Astrocyte of the hippocampus (primary cell): ENCODE measurements at regions not wholly inside any gene's neighbourhood (a gene's known extent, or its start where the extent isn't known, plus 50 kb on each side); places are given as distances from the start of the nearest gene placed in this dataset.
A peak's percentile ranks its signal among the peaks of the same experiment; 100 is the strongest.

Experiments
- DNase-seq: peaks from one replicate; pipeline ENCODE4 v3.0.0; 2011; ENCODE audit warnings: low read depth, low spot score

GRCh38 chr10:124287791-124288190 lies 130.9 kb downstream of the OAT start:
- DNase-seq = no peak

GRCh38 chr10:124287071-124287685 lies 131.5 kb downstream of the OAT start:
- DNase-seq = no peak

- DNase-seq = no peak
These were observed 132.1 kb downstream of the OAT start for GRCh38 chr10:124286621-124287020.

- DNase-seq = no peak
These were observed 132.9 kb downstream of the OAT start for GRCh38 chr10:124285587-124286527.

GRCh38 chr10:124283949-124284250 lies 134.8 kb downstream of the OAT start:
- no peak for DNase-seq

DNA sequence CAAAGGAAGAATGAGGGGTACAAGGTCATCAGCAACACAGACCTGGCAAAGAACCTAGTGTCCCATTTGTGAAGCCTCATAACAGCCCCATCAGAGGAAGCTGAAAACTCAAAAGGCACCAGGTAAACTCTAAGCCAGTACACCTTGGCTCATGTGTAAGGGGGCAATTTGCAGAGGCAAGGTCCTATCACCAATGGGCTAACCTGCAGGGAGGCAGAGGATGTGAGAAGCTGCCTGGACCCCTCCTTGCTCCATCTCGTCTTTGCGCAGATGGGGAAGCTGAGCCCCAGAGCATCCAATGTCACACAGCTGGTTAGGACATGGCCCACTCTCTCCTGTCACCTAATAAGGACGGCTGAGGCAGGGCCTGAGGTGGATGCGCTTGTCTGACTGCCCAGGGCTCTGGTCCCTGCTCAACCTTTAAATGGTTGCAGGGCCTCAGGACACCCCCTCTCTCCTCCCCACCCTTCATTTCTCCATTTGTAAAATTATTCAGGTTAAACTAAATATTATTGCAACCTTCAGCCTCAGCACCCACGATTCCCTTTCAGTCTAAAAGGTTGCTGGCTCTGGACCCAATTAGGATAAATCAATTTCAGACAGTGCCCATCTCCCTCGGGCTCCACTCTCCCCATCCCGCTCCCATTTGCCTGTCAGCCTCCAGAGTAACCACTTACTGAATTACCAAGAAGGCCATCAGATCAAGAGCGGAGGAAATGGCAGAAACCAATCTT lies 135.3 kb downstream of the OAT start:
- DNase-seq = no peak

- DNase-seq = no peak
These were observed 136.4 kb downstream of the OAT start for GRCh38 chr10:124282326-124282725.

DNA sequence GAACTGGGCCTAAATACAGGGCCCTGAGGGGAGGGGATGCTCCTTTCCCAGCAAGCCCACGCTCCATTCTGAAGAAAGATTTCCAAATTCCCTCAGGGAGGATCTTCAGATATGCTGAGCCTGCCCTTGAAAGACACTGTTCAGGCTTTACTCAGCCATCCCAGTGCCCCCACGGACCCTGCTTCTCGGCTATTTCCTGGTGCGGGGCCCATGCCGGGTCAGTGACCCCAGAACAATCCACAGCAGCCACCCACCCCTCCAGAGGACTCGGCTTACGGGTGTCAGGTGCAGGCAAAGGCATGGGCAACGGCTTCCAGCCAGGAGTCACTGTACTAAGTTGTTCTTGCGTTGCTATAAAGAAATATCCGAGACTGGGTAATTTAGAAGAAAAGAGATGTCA lies 137.1 kb downstream of the OAT start:
- DNase-seq = no peak

GRCh38 chr10:124280916-124281315 lies 137.8 kb downstream of the OAT start:
- no peak for DNase-seq

- DNase-seq = no peak
These were observed 138.8 kb downstream of the OAT start for GRCh38 chr10:124279882-124280281.

- no peak for DNase-seq
These were observed 139.4 kb downstream of the OAT start for GRCh38 chr10:124279298-124279697.

DNA sequence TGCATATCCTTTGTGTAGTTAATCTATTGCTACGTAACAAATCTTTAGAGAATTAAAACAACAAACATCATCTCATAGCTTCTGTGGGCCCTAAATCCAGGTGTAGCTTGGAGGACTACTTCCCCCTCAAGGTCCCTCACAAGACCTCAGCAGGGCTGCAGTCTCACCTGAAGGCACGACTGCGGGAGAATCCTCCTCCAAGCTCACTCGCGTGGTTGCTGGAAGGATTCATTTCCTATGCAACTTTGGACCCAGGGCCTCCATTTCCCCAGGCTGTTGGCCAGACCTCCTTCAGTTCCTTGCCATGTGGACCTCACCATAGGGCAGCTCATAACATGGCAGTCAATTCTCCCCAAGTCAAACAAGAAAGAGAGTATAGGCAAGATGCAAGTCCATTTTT lies 140.4 kb downstream of the OAT start:
- no peak for DNase-seq

GRCh38 chr10:124273141-124273540 lies 145.6 kb downstream of the OAT start:
- no peak for DNase-seq

GRCh38 chr10:124271676-124272075 lies 147.0 kb downstream of the OAT start:
- no peak for DNase-seq

DNA sequence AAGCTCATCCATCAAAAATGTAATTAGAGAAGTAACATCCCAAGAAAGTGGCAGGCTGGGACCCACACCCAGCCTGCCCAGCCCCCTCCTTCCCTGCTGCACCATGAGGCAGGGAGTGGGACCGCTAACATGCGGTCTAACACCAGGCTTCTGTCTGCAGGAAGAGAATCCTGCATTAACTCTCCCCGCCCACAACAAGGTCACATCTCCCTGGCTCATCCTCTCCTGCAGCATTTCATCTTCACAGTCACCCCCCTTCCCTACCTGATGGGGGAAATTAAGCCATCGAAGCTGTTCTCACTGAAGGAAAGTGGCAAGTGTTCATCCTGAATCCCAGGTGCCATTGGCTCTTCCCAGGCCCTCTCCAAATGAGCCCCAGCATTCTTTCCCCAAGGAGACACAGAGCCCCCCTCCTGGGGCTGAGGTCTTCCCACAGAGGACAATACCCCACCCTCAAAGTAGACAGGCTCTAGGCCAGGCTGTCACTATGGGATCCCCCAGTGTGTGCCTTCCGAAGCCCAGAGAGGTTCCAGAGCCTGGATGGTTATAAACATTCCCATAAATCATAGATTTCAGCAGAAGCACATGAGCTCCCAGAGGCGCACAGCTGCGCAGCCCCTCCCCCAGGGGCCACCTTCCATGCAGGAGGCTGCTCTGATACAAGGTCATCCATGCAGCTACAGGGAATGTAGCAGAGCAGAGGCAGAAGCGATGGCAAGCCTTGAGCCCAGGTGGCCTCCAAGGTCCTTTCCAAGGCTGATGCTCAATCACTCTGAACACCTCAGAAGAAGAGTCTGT lies 148.0 kb downstream of the OAT start:
- no peak for DNase-seq

DNA sequence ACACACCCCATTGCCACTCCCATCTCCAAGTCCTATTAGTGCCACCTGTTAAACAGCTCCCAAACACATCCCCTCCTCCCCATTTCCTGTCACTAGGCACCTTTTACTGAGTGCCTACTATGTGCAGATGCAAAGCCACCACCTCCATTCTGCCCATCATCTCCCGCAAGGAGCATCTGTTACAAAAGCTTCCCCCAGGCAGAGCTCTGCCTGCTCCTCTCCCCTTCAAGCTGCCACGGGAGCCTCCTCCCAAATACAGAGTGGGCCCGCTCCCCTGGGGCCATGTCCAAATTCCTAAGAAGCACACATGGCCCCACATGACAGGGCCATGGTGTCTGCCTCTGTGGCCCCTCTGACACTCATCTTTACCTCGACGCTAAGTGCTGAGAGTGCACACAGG lies 149.7 kb downstream of the OAT start:
- DNase-seq = no peak

DNA sequence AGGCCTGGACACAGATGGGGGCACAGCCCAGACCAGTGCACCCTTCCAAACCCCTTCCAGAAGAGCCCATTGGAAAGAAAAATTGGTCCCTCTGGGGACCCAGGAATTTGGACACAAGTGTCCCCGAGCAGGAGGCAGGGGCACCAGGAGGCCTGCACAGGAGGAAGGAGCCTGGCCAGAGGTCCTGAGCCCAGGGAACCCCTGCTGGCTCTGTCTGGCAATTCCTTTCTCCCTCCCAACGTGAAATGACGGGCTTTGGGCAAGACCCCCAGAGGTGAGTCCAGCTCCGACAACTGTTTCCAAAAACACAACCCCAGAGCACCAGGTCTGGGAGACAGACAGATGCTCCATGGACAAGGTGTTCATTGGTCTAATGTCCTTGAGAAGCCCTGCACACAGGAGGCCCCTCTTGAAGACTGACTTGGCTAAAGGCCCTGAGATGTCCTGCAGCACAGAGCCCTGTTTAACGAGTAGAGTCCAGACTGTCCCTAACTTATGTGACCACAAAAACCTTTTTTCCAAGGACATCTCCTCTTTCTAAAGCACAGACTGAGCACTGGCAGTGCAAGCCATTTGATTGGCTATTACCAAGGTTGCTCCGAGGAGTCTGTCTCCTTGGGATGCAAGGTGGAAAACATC lies 150.7 kb downstream of the OAT start:
- DNase-seq = no peak

DNA sequence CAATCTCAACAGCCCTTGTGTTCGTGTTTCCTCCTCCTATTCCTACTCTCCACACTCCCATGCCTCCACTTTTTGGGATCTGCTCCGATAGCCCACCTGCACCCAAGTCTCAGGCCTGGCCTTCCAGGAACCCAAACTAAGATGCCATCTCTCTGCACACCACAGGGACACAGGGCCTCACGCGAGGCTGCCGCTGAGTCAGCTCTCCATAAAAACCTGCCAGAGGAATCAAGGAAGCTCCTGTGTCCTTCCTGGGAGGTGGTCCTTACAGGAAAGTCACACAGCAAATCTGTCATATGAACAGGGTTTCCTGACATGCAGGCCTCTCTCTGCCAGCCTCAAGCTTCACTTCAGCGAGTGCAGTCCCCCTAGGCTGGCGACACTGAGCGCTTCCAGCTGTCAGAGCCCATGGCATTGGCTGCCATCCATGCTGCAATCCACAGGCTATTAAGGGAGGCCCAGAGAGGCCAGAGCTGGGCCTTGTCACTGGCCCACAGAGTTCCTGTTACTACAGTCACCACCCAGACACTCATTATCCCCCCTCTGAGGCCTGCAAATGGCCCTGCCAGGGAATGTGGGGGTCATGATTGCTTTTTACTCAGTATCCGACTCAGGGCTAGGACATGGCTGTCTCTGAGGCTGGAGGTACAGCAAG lies 151.4 kb downstream of the OAT start:
- peak; percentile 51 for DNase-seq

GRCh38 chr10:124266468-124267230 lies 152.1 kb downstream of the OAT start:
- DNase-seq = peak; percentile 23
